ENCODE measurements at regions not wholly inside any gene's neighbourhood (a gene's known extent, or its start where the extent isn't known, plus 50 kb on each side); places are given as distances from the start of the nearest gene placed in this dataset.

GRCh38 chr6:153595903-153596302, 443.1 kb upstream of the OPRM1 start:
- H3K4me1 ChIP-seq (ENCODE audit: insufficient read depth, low read length, poor library complexity, severe bottlenecking): no peaks in the 10 kb centered on the region
- DNase-seq (ENCODE audit: low spot score): no peak
- no peaks in the 10 kb centered on the region for H3K36me3 ChIP-seq (ENCODE audit: insufficient read depth, low read length)
- no peaks in the 10 kb centered on the region for H3K9me2 ChIP-seq (ENCODE audit: insufficient read depth, low read length)
- no peaks in the 10 kb centered on the region for H4K20me1 ChIP-seq (ENCODE audit: insufficient read depth, low read length)
- no TSS peak for BruUV-seq (replicated peaks)
- ChIA-PET CTCF (ENCODE audit: unreplicated experiment) (no interaction called here), POLR2A (no interaction called here)
- intact Hi-C loops (cut with micrococcal nuclease; ENCODE audit: unreplicated experiment): no loop called here
- no peak overlapping the region for H3K4me2 ChIP-seq (ENCODE audit: low read length)
- TF ChIP-seq CTCF (conservative IDR thresholded peaks at IDR 0.05; ENCODE audit: low read length) (no peak), EZH2phosphoT487 (IDR thresholded peaks at IDR 0.05; ENCODE audit: borderline replicate concordance, low read depth, low read length) (no peak)
- H2AFZ ChIP-seq (ENCODE audit: low read length): no peak overlapping the region
- no peak overlapping the region for H3K4me3 ChIP-seq (ENCODE audit: low read depth, low read length, poor library complexity, severe bottlenecking)
- no peak overlapping the region for H3K27ac ChIP-seq (ENCODE audit: low read depth, low read length, poor library complexity, severe bottlenecking)
- no peaks in the 10 kb centered on the region for H3K79me2 ChIP-seq (ENCODE audit: insufficient read depth, low read depth, low read length)
- H3K9me3 ChIP-seq (ENCODE audit: low read length): no peaks in the 10 kb centered on the region

- BruUV-seq (replicated peaks): no TSS peak
- Histone ChIP-seq H4K20me1 (ENCODE audit: insufficient read depth, low read length) (no peaks in the 10 kb centered on the region), H3K9me2 (ENCODE audit: insufficient read depth, low read length) (no peaks in the 10 kb centered on the region), H3K4me1 (ENCODE audit: insufficient read depth, low read length, poor library complexity, severe bottlenecking) (no peaks in the 10 kb centered on the region), H3K79me2 (ENCODE audit: insufficient read depth, low read depth, low read length) (no peaks in the 10 kb centered on the region), H3K4me3 (ENCODE audit: low read depth, low read length, poor library complexity, severe bottlenecking) (no peak overlapping the region), H3K4me2 (ENCODE audit: low read length) (no peak overlapping the region), H3K9me3 (ENCODE audit: low read length) (no peaks in the 10 kb centered on the region), H3K27ac (ENCODE audit: low read depth, low read length, poor library complexity, severe bottlenecking) (no peak overlapping the region), H2AFZ (ENCODE audit: low read length) (no peak overlapping the region), H3K36me3 (ENCODE audit: insufficient read depth, low read length) (no peaks in the 10 kb centered on the region)
- no peak for TF ChIP-seq EZH2phosphoT487 (IDR thresholded peaks at IDR 0.05; ENCODE audit: borderline replicate concordance, low read depth, low read length)
- no peak for TF ChIP-seq CTCF (conservative IDR thresholded peaks at IDR 0.05; ENCODE audit: low read length)
- POLR2A ChIA-PET: interaction anchor here (0.6 kb wide), 1 partner anchor 249 kb away, joined by 3 read pairs; no protein-coding TSS in a partner anchor
- no peak for DNase-seq (ENCODE audit: low spot score)
- intact Hi-C loops (cut with micrococcal nuclease; ENCODE audit: unreplicated experiment): no loop called here
- CTCF ChIA-PET (ENCODE audit: unreplicated experiment): no interaction called here
These were observed 444.2 kb upstream of the OPRM1 start for GRCh38 chr6:153594871-153595270.

DNA sequence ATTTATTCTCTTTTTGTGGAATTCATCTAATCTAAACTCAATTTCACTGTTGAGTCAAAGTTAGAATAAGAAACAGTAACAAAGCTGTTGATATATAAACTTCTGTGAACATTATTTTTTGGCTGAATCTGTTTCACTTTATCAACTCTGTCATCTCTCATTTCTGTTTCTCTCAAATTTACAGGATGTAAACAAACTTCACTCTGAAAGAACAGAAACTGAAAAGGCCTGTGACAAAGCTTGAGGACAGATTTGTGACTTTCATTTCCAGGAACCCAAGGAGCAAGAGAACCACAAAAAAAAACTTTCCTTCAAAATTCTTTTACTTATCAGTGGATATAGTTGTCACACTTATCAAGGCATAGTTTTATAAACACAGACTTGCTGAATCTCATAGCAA, 447.9 kb upstream of the OPRM1 start:
- BruUV-seq (replicated peaks): no TSS peak
- no peak for TF ChIP-seq CTCF (conservative IDR thresholded peaks at IDR 0.05; ENCODE audit: low read length)
- no peak for TF ChIP-seq EZH2phosphoT487 (IDR thresholded peaks at IDR 0.05; ENCODE audit: borderline replicate concordance, low read depth, low read length)
- H3K9me2 ChIP-seq (ENCODE audit: insufficient read depth, low read length): no peaks in the 10 kb centered on the region
- H3K27ac ChIP-seq (ENCODE audit: low read depth, low read length, poor library complexity, severe bottlenecking): no peak overlapping the region
- no peaks in the 10 kb centered on the region for H3K9me3 ChIP-seq (ENCODE audit: low read length)
- no peaks in the 10 kb centered on the region for H3K79me2 ChIP-seq (ENCODE audit: insufficient read depth, low read depth, low read length)
- CTCF ChIA-PET (ENCODE audit: unreplicated experiment): no interaction called here
- intact Hi-C loops (cut with micrococcal nuclease; ENCODE audit: unreplicated experiment): no loop called here
- H2AFZ ChIP-seq (ENCODE audit: low read length): no peak overlapping the region
- DNase-seq (ENCODE audit: low spot score): no peak
- H3K4me3 ChIP-seq (ENCODE audit: low read depth, low read length, poor library complexity, severe bottlenecking): no peak overlapping the region
- no peaks in the 10 kb centered on the region for H3K4me1 ChIP-seq (ENCODE audit: insufficient read depth, low read length, poor library complexity, severe bottlenecking)
- POLR2A ChIA-PET: interaction anchor here (0.9 kb wide), 1 partner anchor 17 kb away, joined by 4 read pairs; no protein-coding TSS in a partner anchor
- H4K20me1 ChIP-seq (ENCODE audit: insufficient read depth, low read length): no peaks in the 10 kb centered on the region
- H3K4me2 ChIP-seq (ENCODE audit: low read length): no peak overlapping the region
- no peaks in the 10 kb centered on the region for H3K36me3 ChIP-seq (ENCODE audit: insufficient read depth, low read length)
